NCI-H2227 treated with DMSO at 0.1 percent for 48 hours (cell line): ENCODE measurements at regions not wholly inside any gene's neighbourhood (a gene's known extent, or its start where the extent isn't known, plus 50 kb on each side); places are given as distances from the start of the nearest gene placed in this dataset.
"Not testable (repeated sequence)": the region's sequence is repeated elsewhere in the genome, so short reads cannot be mapped to it uniquely, and the experiment has no call there.

Experiments
- DNase-seq: peaks from one replicate; lab custom pipeline; 2025; lab: John Stamatoyannopoulos, UW

DNA sequence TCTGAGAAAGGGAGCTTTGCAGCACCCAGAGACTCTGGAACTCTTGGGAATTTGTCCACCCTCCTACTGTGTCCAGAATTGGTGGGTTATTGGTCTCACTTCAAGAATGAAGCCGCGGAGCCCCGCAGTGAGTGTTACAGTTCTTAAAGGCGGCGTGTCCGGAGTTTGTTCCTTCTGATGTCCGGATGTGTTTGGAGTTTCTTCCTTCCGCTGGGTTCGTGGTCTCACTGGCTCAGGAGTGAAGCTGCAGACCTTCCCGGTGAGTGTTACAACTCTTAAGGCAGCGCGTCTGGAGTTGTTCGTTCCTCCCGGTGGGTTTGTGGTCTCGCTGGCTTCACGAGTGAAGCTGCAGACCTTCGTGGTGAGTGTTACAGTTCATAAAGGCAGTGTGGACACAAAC, 824.7 kb downstream of the LRRTM4 start:
- DNase-seq, result not testable (repeated sequence)

DNA sequence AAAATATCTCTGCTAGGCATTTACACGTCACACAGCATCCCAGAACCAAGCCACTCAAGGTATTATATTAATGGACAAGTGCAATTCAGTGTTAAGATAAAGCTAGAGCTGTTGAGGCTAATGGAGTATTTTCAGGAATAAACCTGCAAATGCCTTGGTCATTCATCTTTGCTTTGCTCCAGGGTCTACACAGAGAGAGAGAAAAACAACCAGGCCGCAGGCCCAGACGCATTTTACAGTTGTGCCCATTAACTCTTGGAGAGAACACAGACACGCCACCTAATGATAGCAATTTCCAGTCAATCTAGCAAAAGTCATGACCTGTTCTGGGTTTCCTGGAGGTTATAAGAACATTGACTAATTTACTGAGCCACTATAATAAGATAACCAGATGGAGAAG, 829.3 kb downstream of the LRRTM4 start:
- peak; percentile 81 for DNase-seq

DNA sequence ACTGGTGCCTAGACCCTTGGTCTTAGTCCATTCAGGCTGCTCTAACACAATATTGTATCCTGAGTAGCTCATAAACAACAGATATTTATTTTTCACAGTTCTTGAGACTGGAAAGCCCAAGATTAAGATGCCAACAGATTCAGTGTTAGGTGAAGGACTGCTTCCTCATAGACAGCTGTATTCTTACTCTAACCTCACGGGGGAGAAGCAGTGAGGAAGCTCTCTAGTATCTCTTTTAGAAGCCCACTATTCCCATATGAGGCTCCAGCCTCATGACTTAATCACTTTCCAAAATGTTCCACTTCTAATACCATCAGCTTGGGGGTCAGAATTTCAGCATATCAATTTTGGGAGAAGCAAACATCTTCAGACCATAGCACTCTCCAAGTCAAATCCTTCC, 833.4 kb downstream of the LRRTM4 start:
- no peak for DNase-seq

DNA sequence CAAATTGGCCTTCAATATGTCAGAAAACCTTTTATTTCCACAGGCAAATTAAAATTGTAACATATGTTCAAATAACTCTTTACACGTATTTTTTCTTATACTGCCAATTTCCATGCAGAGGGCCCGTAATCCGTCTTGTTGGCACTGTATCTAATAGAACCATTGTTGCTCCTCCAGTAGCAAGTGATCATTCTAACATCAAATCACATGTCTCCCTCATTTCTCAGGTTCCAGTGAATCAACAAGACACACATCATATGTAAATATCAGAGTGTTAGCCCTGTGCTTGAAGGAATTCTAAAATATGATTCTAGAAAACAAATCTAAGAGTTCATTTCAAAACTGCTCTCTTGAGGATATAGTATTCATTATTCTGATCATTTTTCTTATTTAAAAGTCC, 834.3 kb downstream of the LRRTM4 start:
- no peak for DNase-seq

DNA sequence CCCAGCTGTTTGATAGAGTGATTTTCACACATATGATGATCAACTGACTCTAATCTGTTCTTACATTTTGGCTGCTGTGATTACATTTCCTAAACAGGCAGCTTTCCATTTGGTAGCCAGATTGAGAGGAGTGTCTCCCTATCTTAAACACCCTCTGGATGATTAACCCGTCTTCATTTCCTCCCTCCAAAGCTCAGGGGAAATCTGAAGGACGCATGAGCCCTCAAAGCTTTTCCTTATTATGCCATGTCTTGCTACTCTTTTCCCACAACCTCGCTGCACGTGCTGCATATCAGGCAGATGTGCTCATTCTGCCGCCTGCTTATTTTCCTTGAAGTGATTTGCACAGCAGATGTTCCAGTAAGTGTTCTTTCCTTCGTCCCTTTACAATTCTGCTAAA, 837.4 kb downstream of the LRRTM4 start:
- peak; percentile 36 for DNase-seq

DNA sequence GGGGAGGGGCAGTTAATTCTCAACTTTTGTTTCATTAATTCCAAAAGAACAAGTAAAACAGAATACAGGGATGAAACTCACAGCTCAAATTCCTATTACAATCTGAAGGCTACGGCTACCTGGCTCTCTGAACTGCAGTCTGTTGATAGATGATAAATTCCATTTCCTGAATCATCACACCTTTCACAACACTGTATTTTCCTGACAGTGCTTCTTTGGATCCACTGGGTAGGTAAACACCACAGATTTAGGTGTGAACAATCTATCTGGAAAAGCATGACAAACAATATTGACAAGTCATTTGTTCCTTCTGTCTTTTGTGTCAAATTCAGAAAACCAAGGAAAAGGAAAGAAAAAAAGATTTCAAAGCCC, 843.2 kb downstream of the LRRTM4 start:
- no peak for DNase-seq

DNA sequence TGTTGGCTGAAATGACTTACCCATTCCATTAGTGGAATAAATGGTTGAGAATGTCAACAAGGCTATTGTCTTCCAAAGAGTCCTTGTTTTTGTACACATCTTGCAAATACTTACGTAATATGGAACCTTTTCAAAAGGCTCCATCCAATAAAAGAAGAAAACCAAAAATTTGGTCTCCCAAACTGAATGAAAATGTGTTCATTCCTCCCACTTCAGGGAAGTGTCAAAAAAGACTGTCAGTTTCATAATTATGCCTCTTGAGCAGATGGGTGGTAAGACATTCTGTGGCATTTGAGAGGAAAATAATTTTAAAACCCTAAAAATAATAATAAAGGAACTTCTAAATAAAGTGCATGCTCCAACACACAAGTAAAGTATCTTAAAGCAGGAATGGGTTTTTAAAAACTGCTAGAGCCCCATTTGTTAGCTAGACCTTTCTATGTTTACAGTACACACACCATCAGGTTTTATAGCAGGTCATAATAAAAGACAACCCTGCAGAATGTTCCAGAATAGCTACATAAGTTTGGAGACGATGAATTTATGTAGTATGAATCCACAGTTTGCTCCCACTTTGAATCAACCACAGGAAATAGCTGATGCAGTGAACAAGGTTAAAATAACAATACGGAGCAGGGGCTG, 843.7 kb downstream of the LRRTM4 start:
- DNase-seq, result no peak

DNA sequence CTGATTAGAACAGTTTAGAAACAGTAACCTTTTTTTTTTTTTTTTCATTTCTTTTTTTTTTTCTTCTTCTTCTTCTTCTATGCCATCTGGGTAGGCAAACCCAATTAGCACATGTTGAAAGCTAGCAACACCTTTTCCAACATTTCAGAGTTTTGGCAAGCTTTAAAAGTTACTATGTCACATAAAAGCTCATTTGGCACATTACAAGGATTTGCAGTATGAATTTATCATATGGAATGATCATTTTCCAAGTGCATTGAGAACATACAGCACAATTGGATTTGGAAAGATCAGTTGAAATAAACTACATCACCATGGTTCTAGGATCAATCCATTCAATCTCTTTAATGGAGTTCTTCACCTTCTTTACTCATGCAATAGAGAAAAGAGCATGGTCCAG, 847.0 kb downstream of the LRRTM4 start:
- no peak for DNase-seq

DNA sequence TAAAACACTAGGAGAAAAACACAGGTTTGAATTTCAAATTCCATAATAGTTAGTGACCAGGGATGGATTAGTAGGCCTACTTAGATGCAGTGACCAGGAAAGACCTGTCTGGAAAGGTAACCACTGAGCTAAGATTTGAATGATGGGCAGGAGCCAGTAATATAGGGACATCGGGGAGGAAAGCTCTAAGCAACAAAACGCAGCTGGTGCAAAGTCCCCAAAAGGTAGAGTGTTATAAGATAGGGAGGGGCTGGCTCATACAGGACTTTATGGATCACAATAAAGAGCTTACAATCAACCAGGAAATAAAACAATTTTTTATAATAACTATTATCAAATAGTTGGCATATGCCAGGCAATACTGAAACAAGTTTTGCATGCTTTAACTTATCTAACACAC, 849.4 kb downstream of the LRRTM4 start:
- DNase-seq, result no peak

DNA sequence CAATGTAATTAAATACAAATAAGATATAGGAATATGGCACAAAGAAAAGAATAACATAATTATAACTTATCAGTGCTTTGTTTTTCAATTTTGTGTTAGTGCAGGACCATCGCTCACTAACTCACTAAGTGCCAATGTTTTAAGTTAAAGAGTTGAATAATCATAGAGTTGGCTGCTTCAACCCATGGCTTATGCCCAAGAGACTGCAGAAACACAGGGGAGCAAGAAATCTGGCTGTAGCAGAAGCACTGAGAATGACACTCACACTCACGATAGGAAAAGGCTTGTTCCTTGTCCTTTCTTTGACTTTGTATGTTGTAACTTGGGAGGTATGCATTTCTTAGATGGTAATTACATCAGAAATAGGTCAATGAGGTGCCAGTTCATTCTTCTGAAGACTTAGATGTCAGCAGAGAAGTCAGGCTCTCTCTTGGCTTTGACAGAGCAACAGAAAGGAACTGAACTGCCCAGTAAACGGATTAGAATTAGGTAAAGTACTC, 852.2 kb downstream of the LRRTM4 start:
- DNase-seq, result no peak

DNA sequence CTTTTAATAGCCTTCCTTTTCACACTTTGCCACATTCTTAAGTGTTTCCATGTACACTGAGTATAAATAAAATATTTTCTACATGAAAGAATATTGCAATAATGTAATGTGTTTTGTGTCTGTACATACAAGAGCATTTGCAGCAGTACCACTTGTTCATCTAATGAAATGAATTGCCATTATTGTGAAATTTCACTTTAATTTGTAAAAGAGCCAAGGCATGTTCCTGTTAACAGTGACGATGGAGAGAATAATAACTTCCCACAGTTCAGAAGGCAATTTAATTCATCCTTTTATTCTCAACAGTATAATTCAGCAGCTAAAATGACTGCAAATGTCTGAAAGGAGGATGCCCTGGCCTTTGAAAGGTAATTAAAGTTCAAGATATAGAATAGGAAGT, 853.9 kb downstream of the LRRTM4 start:
- DNase-seq, result no peak

DNA sequence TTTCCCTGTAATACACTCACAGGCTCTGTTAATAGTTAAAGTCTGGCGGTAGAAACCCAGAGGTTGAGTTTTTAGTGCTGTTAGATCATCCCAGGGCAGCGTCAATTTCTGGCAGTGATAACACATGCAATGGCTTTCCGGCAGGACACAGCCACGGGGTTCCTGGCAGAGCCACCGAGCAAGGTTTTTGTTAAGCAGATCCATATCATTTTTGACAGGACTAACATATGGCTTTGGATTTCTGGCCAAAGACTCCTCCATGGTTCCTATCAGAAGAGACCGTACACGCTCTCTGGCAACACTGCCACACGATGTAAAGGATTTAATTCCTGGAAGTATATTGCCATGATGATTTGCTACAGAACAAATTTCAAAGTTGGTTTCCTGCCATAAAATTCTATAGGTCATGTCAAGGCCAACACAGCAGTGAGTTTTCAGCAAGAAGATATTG, 854.3 kb downstream of the LRRTM4 start:
- DNase-seq, result no peak

DNA sequence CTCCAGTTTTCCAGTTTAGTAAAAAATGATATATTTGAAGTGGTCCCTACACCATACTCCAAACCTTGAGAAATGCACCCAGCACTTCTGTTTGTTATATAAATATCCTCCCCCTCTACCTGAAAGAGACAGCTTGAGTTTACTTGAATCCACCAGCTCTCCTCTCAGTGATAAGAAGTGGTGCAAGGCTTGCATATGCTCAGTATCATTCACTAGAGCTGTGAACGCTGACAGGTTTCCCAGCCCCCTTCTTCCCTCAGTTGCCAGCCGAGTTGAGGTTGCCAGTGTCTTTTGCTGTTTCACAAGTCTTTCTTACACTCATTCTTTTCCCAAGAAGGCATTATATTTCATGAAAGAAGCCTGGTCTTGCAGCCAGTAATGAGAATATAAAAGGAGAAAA, 880.0 kb downstream of the LRRTM4 start:
- DNase-seq, result no peak

DNA sequence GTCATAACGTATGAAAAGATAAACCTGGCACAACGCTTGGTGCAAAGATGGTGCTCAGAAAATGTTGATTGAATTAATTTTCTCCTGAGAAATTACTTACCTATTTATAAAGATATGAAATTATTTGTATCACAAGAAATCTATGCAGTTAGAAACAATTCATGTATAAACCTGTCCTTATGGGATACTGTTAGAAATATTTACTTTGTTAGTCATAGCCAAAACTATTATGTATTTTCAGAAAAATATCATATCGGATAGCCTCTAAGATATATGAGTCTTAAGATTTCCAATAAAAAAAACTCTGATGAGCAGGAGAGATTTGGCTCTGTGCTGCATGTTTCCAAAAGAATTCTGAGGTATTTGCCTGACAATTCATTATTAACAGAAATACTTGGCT, 880.7 kb downstream of the LRRTM4 start:
- no peak for DNase-seq

DNA sequence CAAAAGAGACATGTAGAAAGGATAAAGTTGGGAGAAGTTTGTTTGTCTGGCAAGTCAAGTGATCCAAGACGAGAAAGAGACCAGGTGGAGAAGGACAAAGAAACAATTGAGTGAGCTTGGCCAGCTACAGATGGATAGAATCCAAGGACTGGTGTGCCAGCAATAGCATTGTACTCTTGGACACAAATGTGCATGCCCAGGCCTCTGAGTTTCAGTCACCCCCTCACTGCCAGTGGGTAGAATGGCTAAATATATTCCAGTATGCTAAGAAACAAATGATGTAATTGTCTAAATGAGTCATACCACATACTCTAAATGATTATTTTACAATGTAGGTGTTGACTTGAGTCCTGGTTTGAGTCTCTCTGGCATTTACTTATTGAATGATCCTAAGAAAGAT, 881.3 kb downstream of the LRRTM4 start:
- DNase-seq, result no peak

DNA sequence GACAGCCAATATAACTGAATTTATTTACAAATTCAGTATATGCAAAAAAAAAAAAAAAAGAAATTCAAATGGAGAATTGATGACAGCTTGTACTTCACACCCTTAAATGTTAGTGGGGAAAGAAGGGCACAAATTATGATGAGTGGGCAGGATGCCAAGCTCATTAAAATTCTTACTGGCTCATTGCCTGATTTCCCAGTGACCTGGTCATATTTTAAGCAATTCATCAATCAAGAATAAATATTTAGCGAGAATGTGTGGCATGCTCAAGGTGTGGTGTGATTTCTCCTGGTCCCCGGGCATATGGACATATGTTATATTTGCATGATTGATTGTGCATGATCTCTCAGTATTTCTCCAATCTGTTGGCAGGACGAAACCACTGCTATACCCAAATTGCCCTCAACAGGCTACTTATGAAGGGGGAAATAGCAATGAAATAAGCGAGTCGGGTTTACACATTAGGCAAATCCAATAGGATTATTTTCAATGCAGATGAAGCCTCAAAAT, 883.0 kb downstream of the LRRTM4 start:
- DNase-seq, result no peak

DNA sequence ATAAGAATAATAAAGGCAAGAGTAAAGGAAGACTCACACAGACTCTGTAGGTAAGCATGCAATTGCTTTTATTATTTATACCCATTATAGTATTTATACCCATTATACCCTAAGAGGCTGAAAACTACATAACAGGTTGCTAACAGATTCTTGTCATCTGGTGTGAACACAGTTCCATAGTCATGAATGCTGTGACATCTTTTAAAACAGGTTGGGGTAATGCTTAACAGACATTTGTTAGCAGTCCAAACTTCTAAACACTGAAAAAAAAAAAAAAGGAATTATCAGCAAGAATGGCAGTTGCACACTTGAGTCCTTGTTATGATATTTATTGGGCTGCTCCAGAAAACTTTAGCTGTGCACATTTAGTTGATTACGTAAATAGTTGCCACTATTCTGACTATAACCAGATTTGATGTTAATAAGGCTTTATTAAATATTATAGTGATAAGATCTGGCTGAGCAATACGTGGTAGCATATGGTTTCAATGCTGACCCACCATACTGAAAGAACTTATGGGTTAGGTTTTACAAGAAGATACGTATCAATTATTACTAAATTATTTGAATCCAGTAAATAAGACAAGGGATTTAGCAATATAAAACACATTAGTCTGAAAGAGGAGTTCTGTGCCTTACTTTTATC, 888.8 kb downstream of the LRRTM4 start:
- no peak for DNase-seq

DNA sequence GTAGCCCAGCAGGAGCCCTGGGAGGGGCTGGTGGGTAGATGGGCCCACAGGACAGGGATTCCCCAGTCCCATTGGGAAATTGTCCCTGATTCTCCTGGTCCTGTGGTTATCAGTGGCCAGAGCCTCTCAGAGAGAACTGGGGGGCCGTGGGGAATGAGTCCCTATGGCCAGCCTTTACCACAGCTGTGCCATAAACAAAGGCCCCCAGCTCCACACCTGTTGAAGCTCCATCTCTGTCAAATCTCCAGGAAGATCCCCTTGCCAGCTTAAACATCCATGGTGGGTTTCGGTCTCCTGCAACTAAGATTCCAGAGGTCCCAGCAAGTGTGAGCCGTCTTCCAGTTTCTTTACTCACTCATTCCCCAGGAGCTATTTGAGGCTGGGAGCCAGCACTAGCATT, 897.1 kb downstream of the LRRTM4 start:
- DNase-seq, result no peak

DNA sequence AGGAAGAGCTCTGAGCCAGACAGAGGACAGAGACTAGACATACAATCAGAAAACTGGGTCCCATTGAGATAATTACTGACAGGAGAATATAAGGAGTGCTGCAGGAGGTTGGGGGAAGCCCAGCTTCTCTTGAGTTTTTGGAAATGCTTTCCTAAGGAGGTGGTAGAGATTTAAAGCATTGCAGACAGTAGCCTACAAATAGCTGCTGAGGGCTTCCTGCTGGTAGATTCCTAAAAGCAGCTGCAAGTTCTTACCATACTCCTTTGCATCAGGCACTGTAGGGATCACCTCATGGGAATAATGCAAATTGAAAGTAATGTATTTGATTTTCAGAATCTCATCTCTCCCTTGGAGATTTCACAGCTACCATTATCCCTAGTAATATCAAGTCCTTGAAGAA, 902.6 kb upstream of the GCFC2 start:
- DNase-seq, result no peak

DNA sequence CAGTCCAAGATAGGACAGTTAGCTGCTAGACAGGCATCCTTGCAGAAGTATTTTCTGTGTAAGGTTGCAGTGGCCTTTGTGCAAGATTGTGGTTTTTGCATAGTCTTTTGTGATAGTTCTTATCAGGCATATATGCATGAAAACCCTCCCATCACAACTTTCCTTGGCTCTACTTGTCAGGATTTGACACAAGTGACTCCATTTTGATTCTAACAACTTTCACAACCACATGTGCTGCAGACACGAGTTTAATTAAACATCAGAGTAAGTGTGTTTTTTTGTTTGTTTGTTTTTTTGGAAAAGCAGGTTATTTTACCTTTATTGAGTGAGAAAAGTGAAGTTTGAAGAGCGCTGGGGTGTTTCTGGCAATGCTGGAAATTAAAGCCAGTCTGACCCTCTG, 902.0 kb upstream of the GCFC2 start:
- DNase-seq, result no peak

DNA sequence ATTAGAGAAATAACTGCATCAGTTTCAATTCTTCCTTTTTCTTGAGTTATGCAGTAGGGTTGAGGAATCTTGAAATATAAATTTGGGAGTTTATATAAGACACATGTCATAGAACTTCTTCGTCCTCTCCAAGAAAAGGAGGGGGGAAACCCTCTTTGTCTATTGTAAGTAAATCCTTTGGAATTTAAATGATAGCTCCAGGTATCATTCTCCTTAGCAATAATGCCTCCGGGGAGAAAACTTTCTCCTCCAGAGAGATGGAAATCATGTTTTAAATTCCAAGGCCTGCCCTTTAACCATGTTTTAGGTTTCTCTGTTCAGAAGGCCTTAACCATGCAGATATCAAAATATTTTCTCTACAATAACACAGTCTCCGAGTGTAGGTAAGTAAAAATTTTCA, 899.7 kb upstream of the GCFC2 start:
- DNase-seq, result no peak

DNA sequence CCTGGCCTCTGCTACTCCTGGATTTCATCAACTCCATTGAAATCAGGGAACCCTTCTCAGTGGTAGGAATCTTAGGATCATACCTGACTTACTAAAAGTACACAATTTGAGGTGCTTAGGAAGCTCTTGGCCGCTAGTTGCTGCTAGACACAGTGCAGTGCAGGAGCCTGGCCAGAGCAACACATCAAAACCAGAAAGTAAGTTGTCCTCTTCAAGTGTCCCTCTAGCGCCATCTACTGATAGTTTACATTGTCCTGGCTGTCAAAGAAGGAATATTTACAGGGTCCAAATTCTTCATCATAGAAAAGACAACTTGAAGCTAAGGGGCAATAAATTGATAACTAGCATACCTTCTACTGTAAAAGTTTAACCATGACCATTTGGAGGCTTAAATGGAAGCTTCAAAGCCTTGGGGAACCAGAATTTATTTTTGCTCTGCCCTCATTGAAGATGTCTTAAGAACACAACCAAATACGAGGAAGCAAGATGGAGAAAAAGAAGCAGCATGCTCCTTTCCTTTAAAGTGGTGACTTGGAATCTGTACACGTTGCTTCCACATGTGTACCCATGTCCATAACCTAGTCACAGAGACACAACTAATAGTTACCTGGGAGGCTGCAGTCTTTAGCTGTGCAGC, 889.1 kb upstream of the GCFC2 start:
- DNase-seq, result peak; percentile 84

DNA sequence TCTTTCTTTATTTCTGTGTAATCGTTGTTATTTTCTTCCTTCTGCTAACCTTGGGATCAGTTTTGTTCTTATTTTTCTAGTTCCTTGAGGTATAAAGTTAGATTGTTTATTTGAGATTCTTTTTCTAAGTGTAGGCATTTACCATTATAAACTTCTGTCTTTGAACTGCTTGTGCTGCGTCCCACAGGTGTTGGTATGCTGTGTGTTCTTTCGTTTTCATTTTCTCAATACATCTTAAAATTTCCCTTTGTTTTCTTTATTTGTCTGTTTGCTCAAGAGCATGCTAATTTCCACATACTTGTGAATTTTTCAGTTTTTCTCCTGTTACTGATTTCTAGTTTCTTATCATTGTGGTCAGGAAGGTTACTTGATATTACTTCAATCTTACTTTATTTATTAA, 873.8 kb upstream of the GCFC2 start:
- no peak for DNase-seq
